MM.1S (cell line): ENCODE measurements at regions not wholly inside any gene's neighbourhood (a gene's known extent, or its start where the extent isn't known, plus 50 kb on each side); places are given as distances from the start of the nearest gene placed in this dataset.

Experiments used
- DNase-seq: peaks from one replicate; pipeline ENCODE4 v3.0.0-alpha.2; 2015
- H2AFZ ChIP-seq: fragments of 300-600 bp; sonication (generic); 2 replicates; pipeline ENCODE4 v1.6.0; 2016; ENCODE audit warnings: antibody characterized with exemption, low read length
- H3F3A ChIP-seq: fragments of 300-600 bp; sonication (generic); 2 replicates; pipeline ENCODE4 v1.6.1; 2016; ENCODE audit warnings: mild to moderate bottlenecking, antibody characterized with exemption, low read length, moderate library complexity, mixed read lengths; ENCODE audit not compliant: insufficient read depth
- H3K27ac ChIP-seq: fragments of 300-600 bp; sonication (generic); 2 replicates; pipeline ENCODE4 v1.5.1; 2016; ENCODE audit warnings: mild to moderate bottlenecking, low read length
- H3K27me3 ChIP-seq: fragments of 300-600 bp; sonication (generic); replicated peaks from 2 replicates; pipeline ENCODE4 v1.6.0; 2016; ENCODE audit warnings: low read length; ENCODE audit not compliant: insufficient read depth
- H3K36me3 ChIP-seq: fragments of 300-600 bp; sonication (generic); replicated peaks from 2 replicates; pipeline ENCODE4 v1.6.1; 2016; ENCODE audit warnings: mild to moderate bottlenecking, low read length, mixed read lengths; ENCODE audit not compliant: insufficient read depth
- H3K4me1 ChIP-seq: fragments of 300-600 bp; sonication (generic); 2 replicates; pipeline ENCODE4 v1.6.1; 2016; ENCODE audit warnings: low read length, mixed read lengths
- H3K4me2 ChIP-seq: fragments of 300-600 bp; sonication (generic); 2 replicates; pipeline ENCODE4 v1.6.0; 2016; ENCODE audit warnings: low read depth, low read length
- H3K4me3 ChIP-seq: fragments of 300-600 bp; sonication (generic); 2 replicates; pipeline ENCODE4 v1.5.1; 2016; ENCODE audit warnings: low read length, mixed read lengths
- H3K79me2 ChIP-seq: fragments of 300-600 bp; sonication (generic); 2 replicates; pipeline ENCODE4 v1.6.1; 2016; ENCODE audit warnings: mixed run types, low read length, mixed read lengths
- H3K9ac ChIP-seq: fragments of 300-600 bp; sonication (generic); 2 replicates; pipeline ENCODE4 v1.6.1; 2016; ENCODE audit warnings: low read length, mixed read lengths
- H3K9me2 ChIP-seq: fragments of 300-600 bp; sonication (generic); replicated peaks from 2 replicates; pipeline ENCODE4 v1.6.1; 2016; ENCODE audit warnings: mild to moderate bottlenecking, low read length, mixed read lengths; ENCODE audit not compliant: insufficient read depth
- H3K9me3 ChIP-seq: fragments of 300-600 bp; sonication (generic); replicated peaks from 2 replicates; pipeline ENCODE4 v1.6.1; 2016; ENCODE audit warnings: mild to moderate bottlenecking, low read length, mixed read lengths; ENCODE audit not compliant: insufficient read depth
- H4K20me1 ChIP-seq: fragments of 300-600 bp; sonication (generic); 2 replicates; pipeline ENCODE4 v1.6.1; 2016; ENCODE audit warnings: mild to moderate bottlenecking, low read length, moderate library complexity, mixed read lengths; ENCODE audit not compliant: insufficient read depth
- CTCF ChIP-seq: fragments of 300-600 bp; sonication (generic); IDR thresholded peaks from 2 replicates; pipeline ENCODE4 v1.5.1; 2016; ENCODE audit warnings: antibody characterized with exemption, low read length, mixed read lengths
- EZH2 ChIP-seq: fragments of 300-600 bp; sonication (generic); optimal IDR thresholded peaks from 2 replicates; pipeline ENCODE3; 2017; ENCODE audit warnings: low read depth, mild to moderate bottlenecking, antibody characterized with exemption, low read length, mixed read lengths
- EZH2phosphoT487 ChIP-seq: fragments of 300-600 bp; sonication (generic); IDR thresholded peaks from 2 replicates; pipeline ENCODE4 v1.6.1; 2018; ENCODE audit warnings: antibody characterized with exemption, low read length

- H3K4me3 ChIP-seq = no peak overlapping the region
- no peak overlapping the region for H2AFZ ChIP-seq
- H4K20me1 ChIP-seq = no peaks in the 10 kb centered on the region
- H3F3A ChIP-seq = no peaks in the 10 kb centered on the region
- DNase-seq = no peak
- no peak overlapping the region for H3K9ac ChIP-seq
- no peak overlapping the region for H3K4me2 ChIP-seq
- no peaks in the 10 kb centered on the region for H3K79me2 ChIP-seq
- no peaks in the 10 kb centered on the region for H3K36me3 ChIP-seq
- no peaks in the 10 kb centered on the region for H3K9me3 ChIP-seq
- TF ChIP-seq EZH2phosphoT487 (no peak), CTCF (no peak), EZH2 (no peak)
- no peaks in the 10 kb centered on the region for H3K4me1 ChIP-seq
- H3K9me2 ChIP-seq = no peaks in the 10 kb centered on the region
- H3K27me3 ChIP-seq = no peaks in the 10 kb centered on the region
- H3K27ac ChIP-seq = no peak overlapping the region
Measured at GRCh38 chr4:60531776-60532379, 668.2 kb upstream of the ADGRL3 start.

DNA sequence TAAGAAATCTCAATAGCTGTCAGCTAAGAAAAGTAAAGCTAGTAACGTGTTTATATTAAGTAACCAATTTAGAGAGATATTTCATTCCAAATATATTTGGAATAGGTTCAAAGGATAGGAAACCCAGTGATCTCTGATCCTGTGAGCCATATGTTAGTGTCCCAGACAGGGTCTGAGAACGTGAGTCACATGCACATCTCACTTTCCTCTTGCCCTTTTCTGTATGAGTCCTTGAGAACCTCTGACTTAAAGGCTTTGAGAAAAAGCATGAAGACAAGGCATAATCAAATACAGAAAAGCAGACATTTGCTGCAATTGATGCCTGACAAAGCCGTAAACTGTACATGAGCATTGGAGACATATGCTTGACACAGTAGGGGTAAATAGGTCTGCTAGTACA lies 655.1 kb upstream of the ADGRL3 start:
- H3K9me3 ChIP-seq = no peaks in the 10 kb centered on the region
- TF ChIP-seq EZH2 = no peak
- TF ChIP-seq EZH2phosphoT487 = no peak
- TF ChIP-seq CTCF = no peak
- H3K4me2 ChIP-seq = no peak overlapping the region
- H3K36me3 ChIP-seq = no peaks in the 10 kb centered on the region
- H3K4me3 ChIP-seq = no peak overlapping the region
- no peaks in the 10 kb centered on the region for H3K4me1 ChIP-seq
- no peak for DNase-seq
- H3K27ac ChIP-seq = no peak overlapping the region
- no peaks in the 10 kb centered on the region for H3F3A ChIP-seq
- H3K9ac ChIP-seq = no peak overlapping the region
- H2AFZ ChIP-seq = no peak overlapping the region
- no peaks in the 10 kb centered on the region for H3K27me3 ChIP-seq
- H4K20me1 ChIP-seq = no peaks in the 10 kb centered on the region
- H3K79me2 ChIP-seq = no peaks in the 10 kb centered on the region
- no peaks in the 10 kb centered on the region for H3K9me2 ChIP-seq

- no peak for DNase-seq
- Histone ChIP-seq H3K4me1 (no peaks in the 10 kb centered on the region), H3K9me3 (no peaks in the 10 kb centered on the region), H3K4me2 (no peak overlapping the region), H3K4me3 (no peak overlapping the region), H3K79me2 (no peaks in the 10 kb centered on the region), H4K20me1 (no peaks in the 10 kb centered on the region), H2AFZ (no peak overlapping the region), H3K9ac (no peak overlapping the region), H3K27me3 (no peaks in the 10 kb centered on the region), H3K27ac (no peak overlapping the region), H3K36me3 (no peaks in the 10 kb centered on the region), H3K9me2 (no peaks in the 10 kb centered on the region), H3F3A (no peaks in the 10 kb centered on the region)
- TF ChIP-seq EZH2 (no peak), EZH2phosphoT487 (no peak), CTCF (no peak)
Measured at GRCh38 chr4:60562334-60562733, 637.8 kb upstream of the ADGRL3 start.
